ENCODE measurements at regions not wholly inside any gene's neighbourhood (a gene's known extent, or its start where the extent isn't known, plus 50 kb on each side); places are given as distances from the start of the nearest gene placed in this dataset.
A peak's percentile ranks its signal among the peaks of the same experiment; 100 is the strongest.
"Not testable (repeated sequence)": the region's sequence is repeated elsewhere in the genome, so short reads cannot be mapped to it uniquely, and the experiment has no call there.

GRCh38 chr1:188669728-188670382 is 1807.8 kb downstream of the BRINP3 start:
- DNase-seq = no peak

- DNase-seq = no peak
These were observed 1806.8 kb downstream of the BRINP3 start for GRCh38 chr1:188670837-188671236.

GRCh38 chr1:188672153-188672552 is 1805.5 kb downstream of the BRINP3 start:
- DNase-seq = no peak

GRCh38 chr1:188689542-188689941 is 1788.1 kb downstream of the BRINP3 start:
- DNase-seq = no peak

DNA sequence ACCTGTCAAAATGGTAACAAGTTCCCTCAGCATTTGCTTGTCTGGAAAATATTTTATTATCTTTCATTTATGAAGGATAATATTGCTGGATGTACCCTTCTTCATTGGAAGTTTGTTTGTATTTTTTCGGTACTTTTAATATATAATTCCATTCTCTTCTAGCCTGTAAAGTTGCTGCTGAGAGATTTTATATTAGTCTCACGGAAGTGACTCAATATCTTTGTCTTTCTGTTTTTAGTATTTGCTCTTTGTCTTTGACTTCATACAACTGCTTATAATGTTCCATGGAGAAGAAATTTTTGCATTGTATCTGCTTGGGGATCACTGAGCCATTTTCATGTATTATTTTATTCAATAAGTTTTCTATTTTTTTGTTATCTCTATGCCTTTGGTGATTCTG is 1777.5 kb downstream of the BRINP3 start:
- no peak for DNase-seq

DNA sequence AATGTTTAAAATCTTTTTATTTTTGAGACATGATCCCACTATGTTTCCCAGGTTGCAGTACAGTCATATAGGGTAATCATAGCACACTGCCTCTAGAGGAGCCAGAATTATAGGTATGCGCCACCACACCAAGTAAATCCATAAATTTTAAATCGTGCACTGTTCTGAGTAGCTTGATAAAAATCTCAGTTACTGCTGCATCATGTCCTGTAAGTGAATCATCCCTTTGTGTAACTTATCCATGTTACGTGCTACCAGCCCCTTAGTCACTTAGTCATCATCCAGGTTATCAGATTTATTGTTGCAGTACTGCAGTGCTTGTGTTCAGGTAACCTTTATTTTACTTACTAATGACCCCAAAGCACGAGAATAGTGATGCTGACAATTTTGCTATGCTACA is 1770.9 kb downstream of the BRINP3 start:
- no peak for DNase-seq

DNA sequence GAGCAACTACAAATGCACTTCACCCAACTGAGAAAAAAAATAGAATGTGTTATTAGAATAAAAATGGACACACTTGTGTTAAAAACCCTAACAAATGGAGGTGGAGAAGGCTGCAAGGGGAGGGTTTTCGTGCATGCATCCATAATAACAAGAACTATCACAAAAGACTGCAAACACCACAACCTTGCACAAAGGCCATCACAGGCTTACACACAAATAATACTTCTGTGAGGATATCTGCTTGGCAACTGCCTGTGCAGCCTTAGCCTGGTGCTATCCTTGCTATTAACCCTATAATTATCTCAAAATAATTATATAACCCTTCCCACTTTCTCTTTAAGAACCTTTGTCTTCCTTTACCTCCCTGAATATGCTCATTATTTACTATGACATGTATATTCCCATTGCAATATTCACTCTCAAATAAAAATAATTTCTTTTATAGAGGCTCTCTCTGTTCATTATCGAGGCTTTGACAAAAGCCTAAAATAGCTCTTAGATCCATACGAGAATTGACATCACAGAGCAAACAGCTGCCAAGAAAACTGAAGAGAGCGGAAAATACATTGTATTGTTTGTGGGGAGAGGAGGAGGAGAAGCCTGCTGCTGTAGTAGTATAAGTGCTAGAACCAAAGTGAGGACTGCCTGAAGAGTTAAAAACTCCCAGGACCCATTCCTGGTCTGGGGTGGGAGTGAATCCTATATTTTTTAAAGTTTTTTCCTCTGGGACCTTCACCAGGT is 1768.7 kb downstream of the BRINP3 start:
- DNase-seq = no peak

- no peak for DNase-seq
These were observed 1762.1 kb downstream of the BRINP3 start for GRCh38 chr1:188715566-188715965.

GRCh38 chr1:188719735-188720134 is 1757.9 kb downstream of the BRINP3 start:
- DNase-seq = no peak

DNA sequence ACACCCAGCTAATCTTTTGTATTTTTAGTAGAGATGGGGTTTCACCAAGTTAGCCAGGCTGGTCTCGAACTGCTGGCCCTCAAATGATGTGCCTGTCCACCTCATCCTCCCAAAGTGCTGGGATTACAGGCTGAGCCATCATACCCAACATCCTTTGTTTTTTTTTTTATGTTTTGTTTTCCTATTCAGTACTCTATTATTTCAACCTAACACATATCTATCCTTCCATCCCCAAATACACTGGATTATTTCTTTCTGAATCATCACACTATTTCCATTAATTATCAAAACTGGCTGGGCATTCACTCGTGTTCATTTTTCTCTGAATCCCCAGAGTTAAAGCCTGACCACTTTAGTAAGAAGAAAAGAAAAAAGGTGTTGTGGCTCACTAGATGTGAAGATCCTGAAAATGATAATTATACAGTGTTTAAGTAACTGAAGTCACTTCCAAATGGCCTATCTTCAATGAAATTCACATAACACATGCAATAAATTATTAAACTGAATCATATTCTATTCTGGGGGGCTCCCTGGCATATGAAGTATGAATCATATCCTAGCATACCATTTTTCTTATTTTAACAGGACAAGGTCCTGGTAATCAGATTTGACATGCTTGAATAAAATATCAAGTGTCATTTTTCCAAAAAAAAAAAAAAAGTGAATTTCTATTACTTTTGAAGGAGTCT is 1754.2 kb downstream of the BRINP3 start:
- DNase-seq = no peak

- DNase-seq = no peak
These were observed 1748.6 kb downstream of the BRINP3 start for GRCh38 chr1:188729039-188729438.

GRCh38 chr1:188735567-188735966 is 1742.1 kb downstream of the BRINP3 start:
- DNase-seq = no peak

DNA sequence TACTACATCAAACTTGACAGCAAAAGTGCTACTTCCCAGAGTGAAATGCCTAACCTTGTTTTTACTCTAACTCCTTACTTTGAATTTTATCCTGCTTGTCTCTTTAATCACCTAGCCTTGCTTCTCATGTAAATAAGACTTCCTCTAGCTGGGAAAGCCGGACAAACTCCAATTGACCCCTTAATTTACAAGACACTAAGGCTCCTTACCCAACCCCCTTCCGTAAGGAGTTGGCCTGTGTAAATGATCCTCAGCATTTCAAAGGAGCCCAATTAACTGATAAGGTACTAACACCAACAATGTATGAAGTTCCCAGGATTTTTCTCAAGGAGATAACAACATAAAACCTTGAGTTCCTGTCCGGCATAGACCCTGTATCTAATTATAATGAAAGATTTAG is 1728.4 kb downstream of the BRINP3 start:
- DNase-seq = not testable (repeated sequence)

- DNase-seq = not testable (repeated sequence)
These were observed 1725.6 kb downstream of the BRINP3 start for GRCh38 chr1:188752027-188752426.

DNA sequence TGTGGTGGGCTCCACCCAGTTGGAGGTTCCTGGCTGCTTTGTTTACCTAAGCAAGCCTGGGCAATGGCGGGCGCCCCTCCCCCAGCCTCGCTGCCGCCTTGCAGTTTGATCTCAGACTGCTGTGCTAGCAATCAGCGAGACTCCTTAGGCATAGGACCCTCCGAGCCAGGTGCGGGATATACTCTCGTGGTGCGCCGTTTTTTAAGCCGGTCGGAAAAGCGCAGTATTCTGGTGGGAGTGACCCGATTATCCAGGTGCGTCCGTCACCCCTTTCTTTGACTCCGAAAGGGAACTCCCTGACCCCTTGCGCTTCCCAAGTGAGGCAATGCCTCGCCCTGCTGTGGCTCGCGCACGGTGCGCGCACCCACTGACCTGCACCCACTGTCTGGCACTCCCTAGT is 1719.9 kb downstream of the BRINP3 start:
- DNase-seq = not testable (repeated sequence)

GRCh38 chr1:188761226-188761625 is 1716.4 kb downstream of the BRINP3 start:
- DNase-seq = no peak

DNA sequence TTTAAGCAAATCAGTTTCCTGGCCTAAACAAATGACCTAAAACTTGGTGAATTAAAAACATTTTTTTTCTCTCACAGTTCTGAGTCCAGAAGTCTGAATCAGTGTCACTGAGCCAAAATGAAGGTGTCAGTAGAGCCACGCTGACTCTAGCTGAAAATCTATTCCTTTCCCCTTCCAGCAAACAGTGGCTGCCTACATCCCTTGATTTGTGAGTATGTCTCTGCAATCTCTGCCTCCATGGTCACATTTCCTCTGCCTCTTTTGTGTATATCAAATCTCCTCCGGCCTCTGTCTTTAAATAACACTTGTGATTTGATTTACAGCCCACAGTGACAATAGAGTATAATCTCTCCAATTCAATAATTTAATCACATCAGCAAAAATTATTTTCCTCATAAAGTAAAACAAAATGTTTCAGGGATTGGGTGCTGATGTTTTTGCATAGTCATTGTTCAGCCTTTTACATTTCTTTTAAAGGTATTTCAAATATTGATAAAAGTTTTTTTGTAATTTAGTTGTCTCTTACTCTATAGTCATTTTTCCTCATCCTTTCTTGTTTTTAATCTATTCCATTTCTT is 1715.4 kb downstream of the BRINP3 start:
- no peak for DNase-seq

DNA sequence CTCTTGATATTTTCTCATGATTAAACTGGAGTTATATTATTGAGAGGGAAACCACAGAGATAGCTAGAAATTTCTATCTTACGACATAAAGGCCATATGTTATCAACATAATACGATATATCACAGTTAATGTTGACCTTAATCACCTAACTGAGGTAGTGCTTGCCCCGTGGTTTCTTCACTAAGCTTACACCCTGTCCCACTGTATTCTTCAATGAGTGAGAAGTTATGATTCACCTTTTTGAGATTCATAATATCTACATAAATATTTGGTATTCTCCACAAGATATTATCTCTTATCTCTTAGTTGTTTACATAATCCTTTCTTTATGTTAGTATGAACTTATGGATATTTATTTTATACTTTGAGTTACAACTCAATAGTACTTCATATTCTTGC is 1714.1 kb downstream of the BRINP3 start:
- no peak for DNase-seq

DNA sequence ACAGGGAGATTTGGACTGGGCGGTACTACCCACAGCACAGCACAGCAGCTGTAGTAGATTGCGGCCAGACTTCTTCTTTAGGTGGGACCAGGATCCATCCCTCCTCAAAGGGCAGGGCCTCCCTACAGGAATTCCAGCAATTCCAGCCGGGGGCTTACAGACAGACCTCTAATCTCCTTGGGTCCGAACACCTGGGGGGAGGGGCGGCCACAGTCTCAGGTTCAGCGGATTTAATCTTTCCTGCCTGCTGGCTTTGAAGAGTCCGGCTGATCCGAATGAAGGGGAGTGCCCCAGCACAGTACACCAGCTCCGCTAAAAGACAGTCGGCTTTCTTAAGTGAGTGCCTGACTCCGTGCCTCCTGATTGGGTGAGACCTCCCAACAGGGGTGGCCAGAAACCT is 1708.5 kb downstream of the BRINP3 start:
- no peak for DNase-seq

- DNase-seq = no peak
These were observed 1707.7 kb downstream of the BRINP3 start for GRCh38 chr1:188769936-188770335.

- DNase-seq = no peak
These were observed 1699.1 kb downstream of the BRINP3 start for GRCh38 chr1:188778578-188778977.

GRCh38 chr1:188782220-188782841 is 1695.3 kb downstream of the BRINP3 start:
- peak; percentile 3 for DNase-seq

GRCh38 chr1:188794969-188795368 is 1682.7 kb downstream of the BRINP3 start:
- no peak for DNase-seq
